ENCODE measurements at regions not wholly inside any gene's neighbourhood (a gene's known extent, or its start where the extent isn't known, plus 50 kb on each side); places are given as distances from the start of the nearest gene placed in this dataset.

DNA sequence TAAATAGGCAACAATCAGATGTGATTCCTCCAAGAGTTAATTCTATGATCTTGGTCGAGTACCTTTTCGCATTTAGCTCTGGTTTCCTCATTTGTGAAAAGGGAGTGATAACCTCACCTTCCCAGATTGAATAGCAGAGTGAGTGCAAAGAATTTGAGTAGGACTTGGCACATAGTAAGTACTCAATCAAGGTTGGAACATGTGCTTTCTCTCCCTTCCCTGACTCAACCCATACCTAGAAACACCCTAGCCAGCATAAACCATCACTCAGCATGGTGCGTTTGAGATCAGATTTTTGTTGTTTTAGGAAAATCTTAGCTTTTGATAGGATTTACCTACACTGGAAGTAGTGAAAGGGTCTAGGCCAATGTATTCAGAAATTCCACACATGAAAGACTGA, 333.4 kb upstream of the NT5E start:
- H3K4me3 Mint-ChIP-seq, result no peak overlapping the region

DNA sequence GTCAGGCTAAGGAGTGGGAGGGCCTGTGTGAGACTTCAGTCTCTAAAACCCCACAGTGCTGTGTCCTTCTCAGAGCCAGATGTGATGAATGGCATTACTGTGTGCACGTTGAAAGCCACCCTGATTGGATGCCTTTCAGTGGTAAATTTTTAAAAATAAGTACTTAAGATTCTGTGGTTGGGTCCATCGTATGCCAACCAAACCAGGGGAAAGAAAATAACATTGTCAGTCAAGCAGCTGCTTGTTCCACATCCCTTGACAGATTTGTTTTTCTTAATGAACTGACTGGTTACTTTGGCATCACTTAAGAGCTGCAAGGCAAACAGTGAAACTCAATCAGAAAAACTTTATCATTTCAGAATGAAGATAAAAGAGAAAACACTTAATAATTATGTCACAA, 334.0 kb upstream of the NT5E start:
- H3K4me1 Mint-ChIP-seq (ENCODE audit: low read depth), result no peaks in the 10 kb centered on the region

More for the DNA sequence above, 333.4 kb upstream of the NT5E start:
- CTCF ChIA-PET, result no interaction called here
- Mint-ChIP-seq H3K27me3 (ENCODE audit: low read depth) (no peaks in the 10 kb centered on the region), H3K4me1 (ENCODE audit: low read depth) (no peaks in the 10 kb centered on the region), H3K36me3 (ENCODE audit: low read depth) (no peaks in the 10 kb centered on the region), H3K9me3 (no peaks in the 10 kb centered on the region), H3K27ac (no peak overlapping the region)
- no peak for DNase-seq
- intact Hi-C loops (cut with micrococcal nuclease), result no loop called here

DNA sequence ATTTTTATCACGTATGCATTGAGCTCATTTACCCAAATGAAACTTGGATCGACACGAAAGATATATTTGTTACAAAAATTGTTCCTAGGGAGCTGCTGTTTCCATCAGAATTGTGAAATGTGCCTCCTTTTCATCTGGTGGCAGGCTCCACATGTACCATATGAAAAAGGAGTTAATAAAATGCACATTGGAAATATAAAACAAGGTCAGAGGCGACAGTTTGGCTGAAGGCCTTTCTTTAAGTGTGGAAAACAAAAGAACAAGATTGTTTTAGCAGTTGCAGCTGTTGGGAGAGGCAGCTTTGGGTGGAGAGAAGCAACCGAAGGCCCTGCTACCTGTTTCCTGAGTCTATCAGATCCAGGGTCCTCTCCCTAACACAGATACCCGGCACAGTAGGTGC, 334.5 kb upstream of the NT5E start:
- CTCF ChIA-PET, result no interaction called here
- Mint-ChIP-seq H3K27me3 (ENCODE audit: low read depth) (no peaks in the 10 kb centered on the region), H3K4me3 (no peak overlapping the region), H3K27ac (no peak overlapping the region), H3K9me3 (no peaks in the 10 kb centered on the region), H3K4me1 (ENCODE audit: low read depth) (no peaks in the 10 kb centered on the region), H3K36me3 (ENCODE audit: low read depth) (no peaks in the 10 kb centered on the region)
- no peak for DNase-seq
- intact Hi-C loops (cut with micrococcal nuclease), result no loop called here

More for the DNA sequence above, 334.0 kb upstream of the NT5E start:
- CTCF ChIA-PET, result no interaction called here
- Mint-ChIP-seq H3K27ac (no peak overlapping the region), H3K4me3 (no peak overlapping the region), H3K27me3 (ENCODE audit: low read depth) (no peaks in the 10 kb centered on the region), H3K36me3 (ENCODE audit: low read depth) (no peaks in the 10 kb centered on the region), H3K9me3 (no peaks in the 10 kb centered on the region)
- DNase-seq, result no peak
- intact Hi-C loops (cut with micrococcal nuclease), result no loop called here

DNA sequence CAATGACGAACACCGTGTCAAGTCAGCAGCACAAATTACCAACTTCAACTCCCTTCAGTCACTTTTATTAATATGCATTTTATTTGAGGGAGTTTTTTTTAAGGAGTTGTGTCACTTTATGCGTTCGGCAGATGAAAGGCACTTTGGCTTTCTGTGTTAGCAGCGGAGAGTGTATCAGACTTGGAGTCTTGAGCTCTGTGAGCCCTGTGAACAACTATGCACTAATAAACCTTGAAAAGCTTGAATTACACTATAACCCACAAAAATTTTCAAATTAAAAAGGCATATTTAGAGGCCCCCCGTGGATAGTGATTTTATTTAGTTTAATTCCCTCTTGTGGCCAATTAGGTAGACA, 335.3 kb upstream of the NT5E start:
- Mint-ChIP-seq H3K9me3 (no peaks in the 10 kb centered on the region), H3K27me3 (ENCODE audit: low read depth) (no peaks in the 10 kb centered on the region), H3K4me3 (no peak overlapping the region), H3K36me3 (ENCODE audit: low read depth) (no peaks in the 10 kb centered on the region), H3K27ac (no peak overlapping the region), H3K4me1 (ENCODE audit: low read depth) (no peaks in the 10 kb centered on the region)
- CTCF ChIA-PET, result no interaction called here
- no peak for DNase-seq
- intact Hi-C loops (cut with micrococcal nuclease), result no loop called here

DNA sequence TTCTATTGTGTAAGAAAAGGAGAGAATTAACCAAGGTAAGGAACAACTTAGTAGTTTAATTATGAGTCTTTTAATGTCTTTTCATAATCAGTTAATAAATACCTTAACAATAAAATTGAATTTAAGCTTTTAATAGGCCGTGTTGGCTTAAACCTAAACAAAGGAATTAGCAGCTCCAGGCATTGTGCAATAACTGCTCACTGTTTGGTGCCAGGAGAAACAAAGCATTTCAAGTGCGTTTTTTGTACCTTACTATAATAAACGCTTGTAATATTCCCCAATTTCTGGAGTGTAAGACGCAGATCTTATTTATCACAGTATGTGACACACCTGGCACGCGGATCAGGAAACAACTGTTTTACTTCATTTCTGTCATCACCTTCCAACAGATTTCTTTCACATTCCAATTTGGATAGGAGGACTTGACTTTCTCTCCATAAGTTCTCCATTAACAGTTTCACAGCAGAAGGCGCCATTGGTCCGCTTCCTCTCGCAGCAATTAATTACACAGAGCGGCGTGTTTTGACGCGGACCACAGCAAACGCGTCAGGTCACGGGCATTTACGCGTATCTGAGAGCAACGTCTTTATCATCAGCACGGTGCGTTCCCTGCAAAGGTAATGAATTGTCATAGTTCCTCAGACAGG, 335.8 kb upstream of the NT5E start:
- no peaks in the 10 kb centered on the region for H3K27me3 Mint-ChIP-seq (ENCODE audit: low read depth)
- DNase-seq, result no peak
- no peak overlapping the region for H3K4me3 Mint-ChIP-seq
- H3K9me3 Mint-ChIP-seq, result no peaks in the 10 kb centered on the region
- H3K36me3 Mint-ChIP-seq (ENCODE audit: low read depth), result no peaks in the 10 kb centered on the region
- CTCF ChIA-PET, result no interaction called here
- no peak overlapping the region for H3K27ac Mint-ChIP-seq
- intact Hi-C loops (cut with micrococcal nuclease), result no loop called here
- no peaks in the 10 kb centered on the region for H3K4me1 Mint-ChIP-seq (ENCODE audit: low read depth)

DNA sequence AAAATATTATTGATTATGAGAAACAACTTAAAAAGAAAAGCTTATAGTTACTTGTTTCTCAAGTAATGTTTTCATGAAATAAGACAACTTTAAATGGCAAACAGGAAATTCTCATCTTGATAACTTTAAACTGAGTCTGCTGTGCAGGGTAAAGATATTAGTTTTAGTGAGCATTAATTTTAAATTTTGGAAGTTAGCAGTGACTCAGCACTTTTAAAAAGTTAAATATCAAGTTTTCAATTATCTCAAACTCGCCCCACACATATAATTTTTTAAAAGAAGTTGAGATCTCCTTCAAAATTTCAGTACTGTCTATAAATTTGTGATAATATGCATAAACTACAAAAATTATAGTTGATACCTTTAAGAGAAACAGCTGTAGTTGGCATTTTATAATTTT, 337.3 kb upstream of the NT5E start:
- intact Hi-C loops (cut with micrococcal nuclease), result no loop called here
- Mint-ChIP-seq H3K27ac (no peak overlapping the region), H3K36me3 (ENCODE audit: low read depth) (no peaks in the 10 kb centered on the region), H3K4me3 (no peak overlapping the region), H3K27me3 (ENCODE audit: low read depth) (no peaks in the 10 kb centered on the region), H3K4me1 (ENCODE audit: low read depth) (no peaks in the 10 kb centered on the region), H3K9me3 (no peaks in the 10 kb centered on the region)
- CTCF ChIA-PET, result no interaction called here
- DNase-seq, result no peak

DNA sequence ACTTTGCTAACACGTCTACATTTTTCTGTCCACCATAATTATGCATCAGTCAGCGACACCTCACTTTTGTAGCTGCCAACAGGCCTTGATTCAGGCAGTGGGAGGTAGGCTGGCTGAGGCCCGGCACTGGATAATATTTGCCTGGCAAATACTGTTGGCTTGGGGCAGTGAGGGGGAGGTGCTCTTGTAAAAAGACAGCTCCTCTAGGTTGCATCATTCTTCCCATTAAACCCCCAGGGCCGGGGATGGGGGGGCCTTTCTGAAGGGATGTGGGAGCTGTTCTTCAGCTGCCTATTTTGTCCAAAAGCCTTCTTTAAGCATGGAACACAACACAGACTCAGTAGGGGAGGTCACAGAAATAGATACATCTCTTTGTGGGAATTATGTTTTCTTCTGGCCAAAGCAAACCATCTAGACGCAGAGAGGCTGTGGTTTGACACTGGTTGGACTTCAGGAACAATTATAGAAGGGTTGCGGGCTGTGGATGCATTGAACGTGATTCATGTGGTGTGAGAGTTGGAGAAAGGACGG, 338.3 kb upstream of the NT5E start:
- intact Hi-C loops (cut with micrococcal nuclease), result no loop called here
- Mint-ChIP-seq H3K4me1 (ENCODE audit: low read depth) (no peaks in the 10 kb centered on the region), H3K27me3 (ENCODE audit: low read depth) (no peaks in the 10 kb centered on the region), H3K27ac (no peak overlapping the region), H3K4me3 (no peak overlapping the region), H3K9me3 (no peaks in the 10 kb centered on the region), H3K36me3 (ENCODE audit: low read depth) (no peaks in the 10 kb centered on the region)
- no peak for DNase-seq
- CTCF ChIA-PET, result no interaction called here

DNA sequence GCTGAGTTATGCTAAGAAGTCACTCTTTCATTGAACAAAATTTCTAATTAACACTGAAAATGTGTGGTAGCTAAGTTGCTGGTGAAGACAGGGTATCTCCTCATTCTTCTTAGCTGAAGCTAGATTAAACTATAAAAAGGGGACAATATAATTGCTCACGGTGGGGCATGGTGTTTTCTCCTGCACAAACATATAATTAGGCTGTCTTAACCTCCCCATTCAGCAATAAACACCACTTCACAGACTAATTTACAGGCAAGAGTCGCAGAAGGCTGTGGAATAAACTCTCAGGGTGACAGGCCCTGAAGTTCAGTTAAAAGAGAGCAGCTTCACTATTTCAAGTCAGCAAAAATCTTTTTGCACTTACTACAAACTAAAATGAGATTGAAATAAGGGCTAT, 338.9 kb upstream of the NT5E start:
- no peak for DNase-seq
- Mint-ChIP-seq H3K9me3 (no peaks in the 10 kb centered on the region), H3K4me3 (no peak overlapping the region), H3K36me3 (ENCODE audit: low read depth) (no peaks in the 10 kb centered on the region), H3K27me3 (ENCODE audit: low read depth) (no peaks in the 10 kb centered on the region), H3K4me1 (ENCODE audit: low read depth) (no peaks in the 10 kb centered on the region), H3K27ac (no peak overlapping the region)
- intact Hi-C loops (cut with micrococcal nuclease), result no loop called here
- CTCF ChIA-PET, result no interaction called here

DNA sequence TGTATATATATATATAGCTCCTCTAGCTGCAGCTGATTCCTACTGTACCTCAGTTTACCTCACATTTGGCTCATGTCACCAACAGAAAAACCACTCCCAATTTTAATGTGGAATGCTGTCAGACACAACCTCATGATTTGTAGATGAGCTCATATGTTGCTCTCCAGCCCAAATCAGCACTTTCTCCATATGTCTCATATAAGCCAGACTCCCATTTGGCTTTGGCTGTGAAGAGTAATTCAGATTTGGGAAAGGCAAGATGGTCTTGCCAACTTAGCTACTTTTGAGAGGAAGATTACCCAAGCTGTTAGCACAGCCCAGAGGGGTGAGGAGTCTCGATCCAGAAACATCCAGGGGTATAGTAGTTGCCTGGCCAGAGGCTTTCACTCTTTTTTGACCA, 342.2 kb upstream of the NT5E start:
- Mint-ChIP-seq H3K4me1 (ENCODE audit: low read depth) (no peaks in the 10 kb centered on the region), H3K4me3 (no peak overlapping the region), H3K27me3 (ENCODE audit: low read depth) (no peaks in the 10 kb centered on the region), H3K36me3 (ENCODE audit: low read depth) (no peaks in the 10 kb centered on the region), H3K9me3 (peaks cover 2% of the 10 kb centered on the region), H3K27ac (no peak overlapping the region)
- CTCF ChIA-PET, result no interaction called here
- no peak for DNase-seq
- intact Hi-C loops (cut with micrococcal nuclease), result no loop called here

DNA sequence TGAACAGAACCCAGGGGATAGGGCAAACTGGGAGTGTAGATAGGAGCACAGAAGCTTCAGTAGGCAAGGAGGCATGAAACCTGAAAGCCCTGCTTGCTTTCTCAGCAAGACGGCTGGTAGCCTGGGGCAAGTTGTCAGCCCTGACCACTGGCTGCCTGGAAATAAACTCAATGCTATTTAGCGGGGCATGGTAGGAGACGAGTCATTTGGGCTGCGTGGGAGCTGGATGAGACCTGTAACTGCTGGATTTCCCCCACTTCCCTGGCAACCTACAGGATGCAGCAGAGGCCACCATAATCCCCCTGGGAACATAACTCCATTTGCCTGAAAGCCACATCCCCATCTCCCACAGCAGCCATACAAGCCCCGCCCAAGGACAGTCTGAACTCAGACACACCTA, 332.6 kb upstream of the TBX18 start:
- no peak for DNase-seq
- Mint-ChIP-seq H3K9me3 (peaks cover 22% of the 10 kb centered on the region), H3K36me3 (ENCODE audit: low read depth) (no peaks in the 10 kb centered on the region), H3K27ac (no peak overlapping the region), H3K4me1 (ENCODE audit: low read depth) (no peaks in the 10 kb centered on the region), H3K27me3 (ENCODE audit: low read depth) (no peaks in the 10 kb centered on the region), H3K4me3 (no peak overlapping the region)
- intact Hi-C loops (cut with micrococcal nuclease), result no loop called here
- CTCF ChIA-PET, result no interaction called here

DNA sequence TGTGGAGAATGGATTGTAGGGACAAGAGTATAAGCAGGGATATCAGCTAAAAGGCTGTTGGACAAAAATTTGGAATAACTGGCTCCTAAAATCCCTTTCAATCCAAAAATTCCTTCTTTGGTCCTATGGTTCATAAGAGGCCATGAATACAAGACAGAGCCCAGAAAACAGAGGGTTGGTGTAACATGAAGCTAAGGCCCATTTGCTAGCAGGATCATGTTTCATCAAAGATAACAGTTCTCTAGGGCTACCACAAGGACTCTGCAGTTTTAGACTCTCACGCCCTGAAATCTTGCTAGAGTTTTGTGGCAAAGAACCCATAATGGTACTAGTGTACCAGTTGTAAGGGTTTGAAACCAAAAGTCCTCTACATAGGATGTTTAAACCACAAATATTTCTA, 327.8 kb upstream of the TBX18 start:
- H3K27me3 Mint-ChIP-seq (ENCODE audit: low read depth), result no peaks in the 10 kb centered on the region
- intact Hi-C loops (cut with micrococcal nuclease), result no loop called here
- H3K36me3 Mint-ChIP-seq (ENCODE audit: low read depth), result no peaks in the 10 kb centered on the region
- no peak for DNase-seq
- CTCF ChIA-PET, result no interaction called here
- no peak overlapping the region for H3K4me3 Mint-ChIP-seq
- no peaks in the 10 kb centered on the region for H3K4me1 Mint-ChIP-seq (ENCODE audit: low read depth)
- no peak overlapping the region for H3K27ac Mint-ChIP-seq
- peaks cover 4% of the 10 kb centered on the region for H3K9me3 Mint-ChIP-seq

DNA sequence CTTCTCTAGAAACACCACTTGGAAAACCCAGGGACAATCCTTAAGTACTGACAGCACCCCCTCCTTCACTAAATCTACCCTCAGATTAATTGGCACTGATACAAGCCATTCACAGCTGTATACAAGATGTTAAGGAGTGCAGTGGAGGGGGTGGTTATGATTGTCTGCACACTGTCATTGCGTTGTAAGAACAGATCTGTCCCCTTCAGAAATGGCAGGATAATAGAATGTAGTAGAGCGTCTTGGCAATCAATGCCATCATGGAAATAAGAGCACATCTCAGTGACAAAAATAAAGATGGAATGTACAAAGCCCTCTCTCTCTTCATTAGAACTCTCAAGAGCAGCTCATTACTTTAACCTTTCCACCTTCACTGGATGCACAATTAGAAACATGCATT, 324.9 kb upstream of the TBX18 start:
- H3K36me3 Mint-ChIP-seq (ENCODE audit: low read depth), result no peaks in the 10 kb centered on the region
- intact Hi-C loops (cut with micrococcal nuclease), result no loop called here
- H3K27me3 Mint-ChIP-seq (ENCODE audit: low read depth), result no peaks in the 10 kb centered on the region
- DNase-seq, result no peak
- H3K27ac Mint-ChIP-seq, result no peak overlapping the region
- H3K4me3 Mint-ChIP-seq, result no peak overlapping the region
- no peaks in the 10 kb centered on the region for H3K4me1 Mint-ChIP-seq (ENCODE audit: low read depth)
- H3K9me3 Mint-ChIP-seq, result peaks cover 4% of the 10 kb centered on the region
- CTCF ChIA-PET, result no interaction called here

DNA sequence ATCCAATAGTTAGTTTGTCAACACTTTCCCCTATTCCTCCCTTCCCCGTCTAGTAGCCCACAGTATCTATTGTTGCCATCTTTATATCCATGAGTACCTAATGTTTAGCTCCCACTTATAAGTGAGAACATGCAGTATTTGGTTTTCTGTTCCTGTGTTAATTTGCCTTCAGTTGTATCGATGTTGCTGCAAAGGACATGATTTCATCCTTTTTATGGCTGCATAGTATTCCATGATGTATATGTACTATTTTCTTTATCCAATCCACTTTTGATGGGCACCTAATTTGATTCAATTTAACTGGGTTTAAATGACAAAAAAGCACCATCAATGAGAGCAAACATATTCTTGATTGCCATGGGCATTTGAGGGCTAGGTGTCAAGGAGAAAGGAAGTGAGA, 321.5 kb upstream of the TBX18 start:
- H3K27me3 Mint-ChIP-seq (ENCODE audit: low read depth), result no peaks in the 10 kb centered on the region
- intact Hi-C loops (cut with micrococcal nuclease), result no loop called here
- H3K27ac Mint-ChIP-seq, result no peak overlapping the region
- peaks cover 2% of the 10 kb centered on the region for H3K9me3 Mint-ChIP-seq
- DNase-seq, result no peak
- H3K4me1 Mint-ChIP-seq (ENCODE audit: low read depth), result no peaks in the 10 kb centered on the region
- CTCF ChIA-PET, result interaction anchor here (0.6 kb wide), 1 partner anchor 1052 kb away, joined by 3 read pairs; the partner anchor contains the start of gene MRAP2
- no peak overlapping the region for H3K4me3 Mint-ChIP-seq
- no peaks in the 10 kb centered on the region for H3K36me3 Mint-ChIP-seq (ENCODE audit: low read depth)

DNA sequence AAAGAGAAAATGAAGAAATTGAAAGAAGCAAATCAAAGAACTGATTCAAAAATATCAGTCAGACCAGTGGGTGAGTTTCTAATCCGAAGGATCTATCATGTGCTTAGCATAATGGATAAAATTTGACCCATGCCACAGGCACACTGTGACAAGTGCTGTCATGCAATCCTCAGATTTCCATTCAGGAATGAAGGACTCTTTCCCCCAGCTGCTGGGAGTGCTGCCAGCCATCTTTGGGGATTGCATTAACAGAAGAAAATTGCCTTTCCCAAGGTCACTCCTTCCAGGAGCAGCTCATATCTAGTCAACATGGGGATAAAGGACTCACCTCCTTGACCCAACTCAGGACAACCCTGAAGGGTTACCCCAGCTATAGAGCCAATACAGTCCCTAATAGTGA, 316.7 kb upstream of the TBX18 start:
- Mint-ChIP-seq H3K4me1 (ENCODE audit: low read depth) (no peaks in the 10 kb centered on the region), H3K4me3 (no peak overlapping the region), H3K27ac (no peak overlapping the region), H3K36me3 (ENCODE audit: low read depth) (no peaks in the 10 kb centered on the region), H3K27me3 (ENCODE audit: low read depth) (peaks cover 3% of the 10 kb centered on the region), H3K9me3 (no peaks in the 10 kb centered on the region)
- DNase-seq, result no peak
- CTCF ChIA-PET, result no interaction called here
- intact Hi-C loops (cut with micrococcal nuclease), result no loop called here

All from activated naive CD4-positive, alpha-beta T cell treated with anti-CD3 and anti-CD28 coated beads for 36 hours (primary cell).